Mesenchymal stem cell (in vitro differentiated cells and primary cell): ENCODE measurements at regions not wholly inside any gene's neighbourhood (a gene's known extent, or its start where the extent isn't known, plus 50 kb on each side); places are given as distances from the start of the nearest gene placed in this dataset.

Experiments used
- DNase-seq: peaks from one replicate; pipeline ENCODE4 v3.0.0-alpha.2; 2013
- H2AFZ ChIP-seq: one replicate; pipeline ENCODE4 v1.6.1; 2013; ENCODE audit warnings: low read depth, mild to moderate bottlenecking, control low read depth, inconsistent platforms, low read length, moderate library complexity
- H2AK5ac ChIP-seq: 2 replicates; pipeline ENCODE4 v1.6.1; 2013; ENCODE audit warnings: low read length, moderate library complexity, mild to moderate bottlenecking, inconsistent platforms; ENCODE audit not compliant: severe bottlenecking
- H2BK120ac ChIP-seq: one replicate; pipeline ENCODE4 v1.6.1; 2013; ENCODE audit warnings: low read depth, mild to moderate bottlenecking, inconsistent platforms, low read length, moderate library complexity
- H2BK12ac ChIP-seq, 2 experiments: one replicate each; pipeline ENCODE4 v1.6.1; 2013; ENCODE audit warnings: inconsistent platforms in 2 of 2, low read length in 2 of 2, mild to moderate bottlenecking in 2 of 2, moderate library complexity in 2 of 2, control low read depth in 1 of 2
- H2BK15ac ChIP-seq: one replicate; pipeline ENCODE4 v1.6.1; 2013; ENCODE audit warnings: mild to moderate bottlenecking, low read depth, inconsistent platforms; ENCODE audit not compliant: poor library complexity, severe bottlenecking
- H2BK5ac ChIP-seq: 2 replicates; pipeline ENCODE4 v1.6.1; 2013; ENCODE audit warnings: low read depth, mild to moderate bottlenecking, low read length, control low read depth, inconsistent platforms; ENCODE audit not compliant: poor library complexity, severe bottlenecking
- H3K14ac ChIP-seq, 2 experiments: one replicate each; pipeline ENCODE4 v1.6.1; 2013; ENCODE audit warnings: inconsistent platforms in 2 of 2, low read length in 2 of 2, control low read depth in 1 of 2, mild to moderate bottlenecking in 1 of 2, moderate library complexity in 1 of 2
- H3K18ac ChIP-seq, 2 experiments: one replicate each; pipeline ENCODE4 v1.6.1; 2013; ENCODE audit warnings: inconsistent platforms in 2 of 2, low read length in 2 of 2, control low read depth in 1 of 2, low read depth in 1 of 2, mild to moderate bottlenecking in 1 of 2
- H3K23ac ChIP-seq, 2 experiments: one replicate each; pipeline ENCODE4 v1.6.1; 2013; ENCODE audit warnings: inconsistent platforms in 2 of 2, low read length in 2 of 2, mild to moderate bottlenecking in 2 of 2, moderate library complexity in 2 of 2, control low read depth in 1 of 2
- H3K27ac ChIP-seq: 2 replicates; pipeline ENCODE4 v1.5.1; 2013; ENCODE audit warnings: mild to moderate bottlenecking, moderate library complexity, low read length, control low read depth, inconsistent platforms; ENCODE audit not compliant: poor library complexity, severe bottlenecking
- H3K27me3 ChIP-seq, 2 experiments: 2 replicates each; pipeline versions ENCODE4 v1.6.1 to v1.7.0; 2013; ENCODE audit warnings: low read length in 2 of 2, mild to moderate bottlenecking in 2 of 2, moderate library complexity in 2 of 2, control low read depth in 1 of 2, inconsistent platforms in 1 of 2; ENCODE audit not compliant: control insufficient read depth in 1 of 2, insufficient read depth in 1 of 2
- H3K36me3 ChIP-seq, 2 experiments: 2 replicates each; pipeline versions ENCODE4 v1.6.1 to v1.7.0; 2013; ENCODE audit warnings: low read length in 2 of 2, control low read depth in 1 of 2, inconsistent platforms in 1 of 2, low read depth in 1 of 2, mild to moderate bottlenecking in 1 of 2; ENCODE audit not compliant: insufficient read depth in 2 of 2, control insufficient read depth in 1 of 2
- H3K4ac ChIP-seq, 2 experiments: one replicate each; pipeline ENCODE4 v1.6.1; 2013; ENCODE audit warnings: inconsistent platforms in 2 of 2, low read length in 2 of 2, mild to moderate bottlenecking in 2 of 2, moderate library complexity in 2 of 2, control low read depth in 1 of 2, low read depth in 1 of 2
- H3K4me1 ChIP-seq: 2 replicates; pipeline ENCODE4 v1.6.1; 2013; ENCODE audit warnings: low read depth, low read length, control low read depth; ENCODE audit not compliant: control insufficient read depth, insufficient read depth
- H3K4me2 ChIP-seq: 2 replicates; pipeline ENCODE4 v1.6.1; 2013; ENCODE audit warnings: low read length, mild to moderate bottlenecking, inconsistent platforms; ENCODE audit not compliant: poor library complexity, severe bottlenecking
- H3K4me3 ChIP-seq, 2 experiments: 2 replicates each; pipeline versions ENCODE4 v1.5.1 to v1.7.0; 2013; ENCODE audit warnings: low read length in 2 of 2, mild to moderate bottlenecking in 2 of 2, control low read depth in 1 of 2, low read depth in 1 of 2; ENCODE audit not compliant: insufficient read depth in 1 of 2
- H3K79me1 ChIP-seq: replicated peaks from 2 replicates; pipeline ENCODE4 v1.6.1; 2013; ENCODE audit warnings: mild to moderate bottlenecking, control low read depth, low read length, inconsistent platforms; ENCODE audit not compliant: poor library complexity, severe bottlenecking
- H3K9ac ChIP-seq: 2 replicates; pipeline ENCODE4 v1.7.0; 2013; ENCODE audit warnings: mild to moderate bottlenecking, low read length, moderate library complexity
- H3K9me3 ChIP-seq: 2 replicates; pipeline ENCODE4 v1.7.0; 2013; ENCODE audit warnings: mild to moderate bottlenecking, low read length; ENCODE audit not compliant: control insufficient read depth
- H4K8ac ChIP-seq: one replicate; pipeline ENCODE4 v1.6.1; 2013; ENCODE audit warnings: inconsistent platforms, mild to moderate bottlenecking, low read length, moderate library complexity
- H4K91ac ChIP-seq: one replicate; pipeline ENCODE4 v1.6.1; 2013; ENCODE audit warnings: mild to moderate bottlenecking, low read length, inconsistent platforms
- WGBS: methylation state at CpG from one replicate; pipeline ENCODE4 v1.1.7; 2013; ENCODE audit warnings: mixed read lengths; 5-methylcytosine and 5-hydroxymethylcytosine counted together

DNA sequence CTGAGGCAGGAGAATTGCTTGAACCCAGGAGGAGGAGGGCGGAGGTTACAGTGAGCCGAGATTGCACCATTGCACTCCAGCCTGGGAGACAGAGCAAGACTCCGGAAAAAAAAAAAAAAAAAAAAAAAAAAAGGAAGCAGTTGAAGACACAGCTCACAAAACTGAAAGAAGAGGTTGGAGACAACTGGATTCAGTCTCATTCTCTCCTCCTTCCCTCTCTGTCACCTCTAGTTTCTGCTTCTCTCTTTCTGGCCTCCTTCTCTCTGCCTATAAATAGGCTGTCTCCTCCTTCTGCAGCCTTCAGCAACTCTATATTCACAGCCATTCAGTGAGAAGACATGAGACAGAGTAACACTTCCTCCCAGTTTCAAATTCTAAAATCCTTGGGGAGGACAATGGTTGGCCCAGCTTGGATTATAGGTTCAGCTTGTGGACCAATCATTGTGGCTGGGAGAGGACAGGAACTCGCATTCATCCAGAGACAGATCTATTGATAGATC lies 125.6 kb upstream of the HABP2 start:
- no peak overlapping the region for H2BK5ac ChIP-seq
- no peak overlapping the region for H2AK5ac ChIP-seq
- no peak overlapping the region for H3K23ac ChIP-seq
- H3K79me1 ChIP-seq: no peaks in the 10 kb centered on the region
- H4K91ac ChIP-seq: no peak overlapping the region
- no peaks in the 10 kb centered on the region for H3K9me3 ChIP-seq
- no peak for DNase-seq
- no peak overlapping the region for H3K14ac ChIP-seq
- H3K4me2 ChIP-seq: no peak overlapping the region
- H3K27ac ChIP-seq: no peak overlapping the region
- no peak overlapping the region for H2BK15ac ChIP-seq
- no peak overlapping the region for H4K8ac ChIP-seq
- no peak overlapping the region for H3K9ac ChIP-seq
- peaks cover 14 to 17% of the 10 kb centered on the region in 2 experiments for H3K27me3 ChIP-seq
- H3K36me3 ChIP-seq: no peaks in the 10 kb centered on the region
- WGBS: 100% methylated on average over 3 of the region's 4 CpGs
- H3K4me1 ChIP-seq: peaks cover 5% of the 10 kb centered on the region
- H2BK120ac ChIP-seq: no peak overlapping the region
- H3K4ac ChIP-seq: no peak overlapping the region
- no peak overlapping the region for H3K4me3 ChIP-seq
- H2BK12ac ChIP-seq: no peak overlapping the region
- H2AFZ ChIP-seq: no peak overlapping the region
- H3K18ac ChIP-seq: no peak overlapping the region

DNA sequence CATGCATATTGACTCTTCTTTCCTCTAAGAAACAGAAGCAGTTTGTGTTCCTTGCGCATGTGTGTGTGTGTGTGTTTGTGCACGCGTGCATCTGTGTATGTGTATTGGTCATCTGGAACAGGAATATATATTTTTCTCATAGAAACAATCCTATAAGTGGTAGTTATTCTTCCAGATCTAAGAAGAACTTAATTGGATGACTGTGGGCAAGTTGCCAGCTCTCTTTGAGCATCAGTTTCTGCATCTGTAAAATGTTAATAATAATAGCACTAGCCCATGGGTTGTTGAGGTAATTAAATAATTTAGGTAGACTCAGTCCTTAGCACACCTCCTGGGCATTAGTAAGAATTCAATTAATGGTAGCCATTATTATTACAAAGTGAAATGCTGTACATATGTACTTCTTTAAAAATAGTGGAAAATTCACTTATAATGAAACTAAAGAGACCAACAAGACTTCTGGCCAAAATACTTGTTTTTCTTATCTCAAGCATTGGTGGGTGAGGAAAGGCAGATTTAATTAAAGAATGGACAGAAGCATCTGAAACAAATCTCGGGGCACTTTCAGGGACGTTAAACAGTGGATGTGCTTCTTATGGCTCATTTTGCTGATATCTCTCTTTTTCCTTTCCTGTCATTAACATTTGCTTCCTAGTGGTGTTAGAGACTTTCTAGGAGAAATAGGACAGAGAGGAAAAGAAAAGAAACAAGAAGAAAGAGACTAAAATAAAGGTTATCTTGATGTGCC lies 124.9 kb upstream of the HABP2 start:
- no peak overlapping the region for H2BK15ac ChIP-seq
- H3K9ac ChIP-seq: no peak overlapping the region
- H2BK12ac ChIP-seq: no peak overlapping the region
- no peak overlapping the region for H2BK5ac ChIP-seq
- H3K27me3 ChIP-seq: peaks cover 14 to 17% of the 10 kb centered on the region in 2 experiments
- WGBS: 91% methylated on average over 2 of the region's 5 CpGs
- H3K4me2 ChIP-seq: no peak overlapping the region
- DNase-seq: no peak
- no peak overlapping the region for H4K8ac ChIP-seq
- H3K9me3 ChIP-seq: no peaks in the 10 kb centered on the region
- no peak overlapping the region for H3K18ac ChIP-seq
- no peak overlapping the region for H2AK5ac ChIP-seq
- H3K4me1 ChIP-seq: peaks cover 5% of the 10 kb centered on the region
- no peak overlapping the region for H3K14ac ChIP-seq
- H3K36me3 ChIP-seq: no peaks in the 10 kb centered on the region
- H3K27ac ChIP-seq: no peak overlapping the region
- no peak overlapping the region for H3K23ac ChIP-seq
- H2BK120ac ChIP-seq: no peak overlapping the region
- no peak overlapping the region for H2AFZ ChIP-seq
- H3K79me1 ChIP-seq: no peaks in the 10 kb centered on the region
- H4K91ac ChIP-seq: no peak overlapping the region
- H3K4me3 ChIP-seq: no peak overlapping the region
- H3K4ac ChIP-seq: no peak overlapping the region

- Histone ChIP-seq H3K27ac (no peak overlapping the region), H3K4me1 (peaks cover under 1% of the 10 kb centered on the region), H2AK5ac (no peak overlapping the region), H4K91ac (no peak overlapping the region), H2AFZ (no peak overlapping the region), H2BK120ac (no peak overlapping the region), H4K8ac (no peak overlapping the region), H3K9ac (no peak overlapping the region), H3K4ac (no peak overlapping the region), H3K36me3 (no peaks in the 10 kb centered on the region), H2BK12ac (no peak overlapping the region), H3K18ac (no peak overlapping the region), H3K27me3 (peaks cover 14 to 17% of the 10 kb centered on the region in 2 experiments), H2BK15ac (no peak overlapping the region), H3K4me2 (no peak overlapping the region), H2BK5ac (no peak overlapping the region), H3K4me3 (no peak overlapping the region), H3K14ac (no peak overlapping the region), H3K9me3 (no peaks in the 10 kb centered on the region), H3K23ac (no peak overlapping the region), H3K79me1 (no peaks in the 10 kb centered on the region)
- whole genome bisulfite sequencing: 77% methylated on average over 6 of the region's 6 CpGs
- DNase-seq: no peak
These were observed 122.0 kb upstream of the HABP2 start for GRCh38 chr10:113430634-113431397.

DNA sequence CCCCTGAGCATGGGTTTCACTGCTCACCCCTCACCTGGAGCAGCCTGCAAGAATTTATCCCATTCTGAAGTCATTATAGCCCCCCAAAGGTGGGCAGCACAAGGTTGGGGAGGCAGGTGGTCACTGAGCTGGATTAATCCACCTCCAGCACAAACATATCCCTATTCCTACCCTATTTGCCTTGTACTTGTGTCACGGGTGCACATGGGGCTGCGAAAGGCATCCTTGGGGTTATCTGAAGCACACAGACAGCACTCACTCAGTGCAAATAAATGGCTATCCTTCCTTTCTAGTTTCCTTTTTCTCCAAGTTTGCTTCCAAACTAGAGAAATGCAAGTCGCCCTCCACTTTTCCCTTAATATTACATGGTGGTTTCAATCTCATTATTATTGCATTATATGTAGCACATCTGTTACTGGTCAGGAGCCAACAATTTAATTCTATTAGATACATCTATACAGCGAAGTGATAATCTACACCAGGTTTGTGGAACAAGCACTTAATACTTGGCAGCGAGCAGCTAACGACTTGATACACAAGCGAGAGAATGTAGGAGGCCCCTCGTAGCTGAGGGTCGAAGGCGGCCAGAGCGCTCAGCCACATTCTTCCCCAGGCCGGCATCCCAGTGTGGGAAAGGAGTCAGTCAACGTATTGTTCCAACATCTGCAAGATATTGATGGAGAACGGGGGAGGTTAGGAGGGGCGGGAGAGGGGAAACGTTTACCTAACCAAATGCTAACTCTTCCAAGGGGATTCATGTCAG lies 121.3 kb upstream of the HABP2 start:
- H3K27ac ChIP-seq: no peak overlapping the region
- no peak overlapping the region for H2AFZ ChIP-seq
- H4K91ac ChIP-seq: no peak overlapping the region
- H2BK12ac ChIP-seq: no peak overlapping the region
- no peaks in the 10 kb centered on the region for H3K36me3 ChIP-seq
- no peak overlapping the region for H3K9ac ChIP-seq
- H3K4me2 ChIP-seq: no peak overlapping the region
- no peaks in the 10 kb centered on the region for H3K4me1 ChIP-seq
- H3K14ac ChIP-seq: no peak overlapping the region
- H3K4me3 ChIP-seq: no peak overlapping the region
- no peak overlapping the region for H3K18ac ChIP-seq
- no peak overlapping the region for H2AK5ac ChIP-seq
- H2BK5ac ChIP-seq: no peak overlapping the region
- DNase-seq: no peak
- no peak overlapping the region for H3K23ac ChIP-seq
- H3K79me1 ChIP-seq: no peaks in the 10 kb centered on the region
- no peak overlapping the region for H3K4ac ChIP-seq
- 95% methylated on average over 15 of the region's 16 CpGs for WGBS
- H2BK120ac ChIP-seq: no peak overlapping the region
- no peaks in the 10 kb centered on the region for H3K9me3 ChIP-seq
- H3K27me3 ChIP-seq: peaks cover 14 to 17% of the 10 kb centered on the region in 2 experiments
- no peak overlapping the region for H2BK15ac ChIP-seq
- H4K8ac ChIP-seq: no peak overlapping the region
